HG03442 (cell line): ENCODE measurements at regions not wholly inside any gene's neighbourhood (a gene's known extent, or its start where the extent isn't known, plus 50 kb on each side); places are given as distances from the start of the nearest gene placed in this dataset.

Experiments used
- ATAC-seq: cut with Tn5 transposase; IDR thresholded peaks from one replicate; pipeline ENCODE4 v1.9.1; 2021; ENCODE audit warnings: mild to moderate bottlenecking, moderate library complexity; ENCODE audit not compliant: unreplicated experiment

GRCh38 chr1:238153939-238154338 is 263.2 kb upstream of the ZP4 start:
- ATAC-seq: no peak

GRCh38 chr1:238153253-238153652 is 262.5 kb upstream of the ZP4 start:
- ATAC-seq: no peak

- ATAC-seq: no peak
These were observed 261.4 kb upstream of the ZP4 start for GRCh38 chr1:238152119-238152518.

GRCh38 chr1:238143038-238143437 is 252.3 kb upstream of the ZP4 start:
- ATAC-seq: no peak

GRCh38 chr1:238141353-238141752 is 250.6 kb upstream of the ZP4 start:
- no peak for ATAC-seq

GRCh38 chr1:238139713-238140112 is 249.0 kb upstream of the ZP4 start:
- ATAC-seq: no peak

- no peak for ATAC-seq
These were observed 247.4 kb upstream of the ZP4 start for GRCh38 chr1:238138059-238138626.

GRCh38 chr1:238135708-238136664 is 245.3 kb upstream of the ZP4 start:
- no peak for ATAC-seq

- ATAC-seq: no peak
These were observed 239.0 kb upstream of the ZP4 start for GRCh38 chr1:238129677-238130076.

- no peak for ATAC-seq
These were observed 232.5 kb upstream of the ZP4 start for GRCh38 chr1:238123201-238123600.

GRCh38 chr1:238119861-238120260 is 229.1 kb upstream of the ZP4 start:
- no peak for ATAC-seq

GRCh38 chr1:238119060-238119459 is 228.3 kb upstream of the ZP4 start:
- no peak for ATAC-seq

- ATAC-seq: no peak
These were observed 225.1 kb upstream of the ZP4 start for GRCh38 chr1:238115852-238116251.

- no peak for ATAC-seq
These were observed 222.4 kb upstream of the ZP4 start for GRCh38 chr1:238112952-238113621.

- ATAC-seq: no peak
These were observed 220.8 kb upstream of the ZP4 start for GRCh38 chr1:238111516-238111915.

- ATAC-seq: no peak
These were observed 220.4 kb upstream of the ZP4 start for GRCh38 chr1:238111081-238111480.

GRCh38 chr1:238108417-238108816 is 217.7 kb upstream of the ZP4 start:
- ATAC-seq: no peak

- no peak for ATAC-seq
These were observed 216.6 kb upstream of the ZP4 start for GRCh38 chr1:238107322-238107721.

- no peak for ATAC-seq
These were observed 214.0 kb upstream of the ZP4 start for GRCh38 chr1:238104752-238105151.

GRCh38 chr1:238101923-238102322 is 211.2 kb upstream of the ZP4 start:
- ATAC-seq: no peak

- no peak for ATAC-seq
These were observed 209.1 kb upstream of the ZP4 start for GRCh38 chr1:238099871-238100270.

GRCh38 chr1:238089615-238090014 is 198.9 kb upstream of the ZP4 start:
- ATAC-seq: no peak
